Subcutaneous abdominal adipose tissue (tissue), 5 donors: ENCODE measurements at regions not wholly inside any gene's neighbourhood (a gene's known extent, or its start where the extent isn't known, plus 50 kb on each side); places are given as distances from the start of the nearest gene placed in this dataset.
"Not testable (repeated sequence)": the region's sequence is repeated elsewhere in the genome, so short reads cannot be mapped to it uniquely, and the experiment has no call there.

ENCODE experiments used
- H3K27ac ChIP-seq: one replicate; pipeline ENCODE4 v1.7.0; 2013; ENCODE audit warnings: low read depth, mild to moderate bottlenecking, inconsistent platforms, low read length, moderate library complexity
- H3K27me3 ChIP-seq, 5 donors: one replicate each; pipeline ENCODE4 v1.7.0; 2013; ENCODE audit warnings: low read length in 5 of 5, inconsistent platforms in 1 of 5; ENCODE audit not compliant: control insufficient read depth in 5 of 5, insufficient read depth in 4 of 5
- H3K36me3 ChIP-seq, 5 donors: one replicate each; pipeline ENCODE4 v1.7.0; 2013; ENCODE audit warnings: low read length in 5 of 5; ENCODE audit not compliant: control insufficient read depth in 5 of 5, insufficient read depth in 5 of 5
- H3K4me1 ChIP-seq, 5 donors: one replicate each; pipeline ENCODE4 v1.7.0; 2013; ENCODE audit warnings: low read length in 5 of 5, mild to moderate bottlenecking in 3 of 5, moderate library complexity in 1 of 5; ENCODE audit not compliant: control insufficient read depth in 5 of 5, insufficient read depth in 5 of 5
- H3K4me3 ChIP-seq, 5 donors: one replicate each; pipeline ENCODE4 v1.7.0; 2013; ENCODE audit warnings: low read length in 5 of 5, low read depth in 1 of 5
- H3K9ac ChIP-seq, 5 donors: one replicate each; pipeline ENCODE4 v1.7.0; 2013; ENCODE audit warnings: low read length in 5 of 5, mild to moderate bottlenecking in 4 of 5, moderate library complexity in 3 of 5
- H3K9me3 ChIP-seq, 5 donors: one replicate each; pipeline ENCODE4 v1.7.0; 2013; ENCODE audit warnings: low read length in 5 of 5; ENCODE audit not compliant: control insufficient read depth in 5 of 5
- donor health status: healthy.
- donor health status: healthy.
- donor health status: healthy.
- donor health status: healthy.
- donor health status: healthy.

DNA sequence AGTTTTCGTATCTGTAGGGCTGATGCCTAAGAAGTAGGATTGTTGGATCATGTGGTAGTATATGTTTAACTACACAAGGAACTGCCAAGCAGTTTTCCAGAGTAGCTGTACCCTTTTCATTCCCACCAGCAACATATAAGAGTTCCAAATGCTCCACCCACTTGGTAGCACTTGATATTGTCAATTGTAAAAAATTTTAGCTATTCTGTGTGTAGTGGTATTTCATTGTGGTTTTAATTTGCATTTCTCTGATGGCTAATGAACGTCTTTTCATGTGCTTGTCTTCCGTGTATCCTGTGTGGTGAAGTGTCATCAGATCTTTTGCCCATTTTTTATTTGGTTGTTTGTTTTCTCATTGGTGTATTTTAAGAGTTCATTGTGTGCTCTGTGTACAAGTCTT is 69.7 kb downstream of the TANC2 start:
- Histone ChIP-seq H3K9ac (no peak overlapping the region), H3K36me3 (no peaks in the 10 kb centered on the region), H3K4me3 (no peak overlapping the region), H3K9me3 (no peaks in the 10 kb centered on the region), H3K27me3 (no peaks in the 10 kb centered on the region), H3K4me1 (no peaks in the 10 kb centered on the region), H3K27ac (no peak overlapping the region)

DNA sequence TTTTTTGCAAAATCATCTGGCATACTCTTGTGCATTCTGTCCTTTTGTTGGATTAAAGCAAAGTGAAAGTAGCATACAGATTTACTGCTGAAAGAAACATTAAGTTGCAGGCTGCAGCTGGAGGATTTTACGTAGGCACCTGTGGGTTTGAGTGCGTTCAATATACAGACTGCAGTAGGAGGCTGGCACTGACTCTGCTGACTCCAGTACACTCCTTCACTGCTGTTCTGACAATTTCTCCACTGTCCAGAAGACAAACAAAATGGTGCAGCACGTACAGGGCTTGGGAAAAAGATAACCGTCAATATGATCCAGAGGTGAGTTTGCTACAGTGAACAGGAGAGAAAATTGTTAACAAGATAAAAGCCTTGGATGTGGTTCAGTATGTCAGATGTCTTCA is 73.3 kb downstream of the TANC2 start:
- H3K9me3 ChIP-seq = no peaks in the 10 kb centered on the region
- H3K27ac ChIP-seq = no peak overlapping the region
- no peaks in the 10 kb centered on the region for H3K4me1 ChIP-seq
- H3K4me3 ChIP-seq = no peak overlapping the region
- H3K9ac ChIP-seq = no peak overlapping the region
- no peaks in the 10 kb centered on the region for H3K36me3 ChIP-seq
- H3K27me3 ChIP-seq = no peaks in the 10 kb centered on the region

DNA sequence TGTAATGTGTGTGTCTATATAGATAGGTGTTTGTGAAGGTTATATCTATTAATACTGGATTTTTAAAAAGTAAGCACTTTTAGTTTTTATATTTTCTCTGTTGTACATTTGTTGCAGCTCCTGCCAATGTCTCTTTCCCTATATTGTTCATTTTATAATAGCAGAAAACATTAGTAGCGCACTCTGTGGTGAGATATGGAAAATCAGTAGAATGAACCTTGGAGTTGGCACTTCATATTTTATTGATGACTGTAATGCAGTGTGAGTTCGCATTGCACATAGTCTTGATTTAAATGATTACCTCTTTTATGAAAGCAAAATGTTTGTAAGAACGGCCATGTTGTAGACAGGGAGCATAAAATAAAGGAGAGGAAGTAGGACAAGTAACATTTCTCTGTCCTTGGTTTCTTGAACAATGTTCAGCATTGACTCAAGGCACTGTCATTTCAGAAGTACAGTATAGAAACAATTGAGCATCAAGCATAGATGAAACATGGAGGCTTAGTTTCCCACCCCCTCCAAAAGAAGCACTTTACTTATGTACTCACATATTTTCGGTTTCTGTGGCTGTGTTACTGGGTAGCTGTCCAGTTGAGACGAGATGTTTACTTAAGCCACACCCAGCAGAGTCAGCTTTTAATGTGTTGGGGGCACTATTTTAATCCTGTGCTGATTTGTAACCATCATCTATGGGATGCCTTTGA is 74.0 kb downstream of the TANC2 start:
- no peaks in the 10 kb centered on the region for H3K4me1 ChIP-seq
- H3K27ac ChIP-seq = no peak overlapping the region
- H3K4me3 ChIP-seq = no peak overlapping the region
- H3K36me3 ChIP-seq = no peaks in the 10 kb centered on the region
- H3K27me3 ChIP-seq = no peaks in the 10 kb centered on the region
- H3K9me3 ChIP-seq = no peaks in the 10 kb centered on the region
- H3K9ac ChIP-seq = no peak overlapping the region

DNA sequence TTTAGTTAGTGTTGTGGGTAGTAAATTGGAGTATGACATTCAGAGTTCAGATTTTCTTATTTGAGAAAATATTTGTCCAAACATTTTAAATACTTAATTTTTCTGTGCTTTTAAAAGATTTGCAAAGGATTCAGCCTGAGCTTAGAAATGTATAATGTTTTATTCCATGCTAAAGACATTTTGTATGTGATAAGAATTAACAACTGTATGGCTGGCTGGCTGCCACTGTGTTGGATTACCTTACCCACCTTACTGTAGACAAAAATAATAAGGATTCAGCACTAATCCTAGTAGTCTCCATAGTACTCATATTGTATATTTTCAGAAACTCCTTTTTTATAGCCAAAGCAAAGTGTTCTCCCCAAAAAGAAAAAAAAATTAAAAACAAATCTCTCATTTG is 74.8 kb downstream of the TANC2 start:
- Histone ChIP-seq H3K36me3 (no peaks in the 10 kb centered on the region), H3K4me3 (no peak overlapping the region), H3K27me3 (no peaks in the 10 kb centered on the region), H3K27ac (no peak overlapping the region), H3K9ac (no peak overlapping the region), H3K9me3 (no peaks in the 10 kb centered on the region), H3K4me1 (no peaks in the 10 kb centered on the region)

DNA sequence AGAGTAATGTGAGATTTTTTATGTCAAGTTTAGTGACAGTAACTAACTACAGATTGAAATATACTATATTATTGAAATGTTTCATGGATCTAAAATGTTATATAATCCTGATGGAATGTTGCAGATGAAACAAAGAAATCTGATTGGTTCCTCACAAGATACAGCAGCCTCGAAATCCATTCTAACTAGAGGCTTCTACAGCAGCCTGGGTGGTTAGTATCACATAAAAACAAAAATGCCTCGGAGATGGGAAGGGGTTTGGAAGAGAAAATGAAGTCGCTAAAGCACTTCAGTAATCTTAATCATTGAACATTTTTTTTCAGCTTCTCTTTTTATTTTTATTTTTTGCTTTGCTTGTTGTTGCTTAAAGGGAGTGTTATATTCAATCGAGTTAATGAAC is 75.2 kb downstream of the TANC2 start:
- Histone ChIP-seq H3K4me1 (no peaks in the 10 kb centered on the region), H3K9ac (no peak overlapping the region), H3K36me3 (no peaks in the 10 kb centered on the region), H3K27me3 (no peaks in the 10 kb centered on the region), H3K4me3 (no peak overlapping the region), H3K9me3 (no peaks in the 10 kb centered on the region), H3K27ac (no peak overlapping the region)

DNA sequence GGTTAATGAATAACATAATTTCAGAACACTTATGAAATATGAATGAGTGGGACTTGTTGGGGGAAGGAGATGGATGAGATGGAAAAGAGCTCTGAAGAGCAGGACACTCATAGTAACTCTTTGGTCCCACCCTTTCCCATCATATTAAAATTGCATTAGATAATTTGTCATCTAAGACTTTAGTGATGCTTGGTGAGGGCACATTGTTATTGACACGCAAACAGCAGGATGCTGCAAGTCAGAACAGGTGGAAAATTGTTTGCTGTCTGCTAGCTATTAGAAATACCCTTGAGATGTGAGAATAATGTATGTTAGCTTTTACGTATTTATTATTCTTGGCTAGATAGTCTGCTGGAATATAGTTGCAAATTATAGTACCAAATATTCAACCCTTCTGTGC is 75.7 kb downstream of the TANC2 start:
- Histone ChIP-seq H3K4me3 (no peak overlapping the region), H3K27ac (no peak overlapping the region), H3K27me3 (no peaks in the 10 kb centered on the region), H3K9ac (no peak overlapping the region), H3K9me3 (no peaks in the 10 kb centered on the region), H3K4me1 (no peaks in the 10 kb centered on the region), H3K36me3 (no peaks in the 10 kb centered on the region)

DNA sequence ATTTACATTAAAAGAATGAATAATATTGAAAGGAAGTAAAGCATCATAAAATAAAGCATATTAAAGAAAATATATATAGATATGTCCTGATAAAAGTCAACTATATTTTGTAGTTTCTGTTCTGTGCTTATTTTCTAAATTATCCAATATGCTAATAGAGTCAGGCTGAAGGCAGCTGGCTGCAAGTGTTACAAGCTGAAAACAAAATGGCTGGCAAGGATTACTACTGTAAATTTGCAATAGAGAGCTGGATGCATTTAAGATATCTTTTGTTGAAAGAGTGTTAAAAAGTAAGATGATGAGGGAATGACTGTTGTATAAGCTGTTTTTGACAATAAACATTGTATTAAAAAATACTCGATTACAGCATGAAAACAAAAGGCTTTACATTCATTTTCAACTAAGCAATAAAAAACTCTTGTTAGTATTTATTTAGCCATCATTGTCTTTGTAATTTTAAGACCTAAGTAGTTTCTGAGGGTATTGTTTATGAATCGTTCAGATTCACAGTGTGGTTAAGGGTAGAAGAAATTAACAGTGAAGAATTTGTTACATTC is 76.3 kb downstream of the TANC2 start:
- Histone ChIP-seq H3K36me3 (no peaks in the 10 kb centered on the region), H3K9me3 (no peaks in the 10 kb centered on the region), H3K9ac (no peak overlapping the region), H3K27me3 (no peaks in the 10 kb centered on the region), H3K4me3 (no peak overlapping the region), H3K4me1 (no peaks in the 10 kb centered on the region), H3K27ac (no peak overlapping the region)

DNA sequence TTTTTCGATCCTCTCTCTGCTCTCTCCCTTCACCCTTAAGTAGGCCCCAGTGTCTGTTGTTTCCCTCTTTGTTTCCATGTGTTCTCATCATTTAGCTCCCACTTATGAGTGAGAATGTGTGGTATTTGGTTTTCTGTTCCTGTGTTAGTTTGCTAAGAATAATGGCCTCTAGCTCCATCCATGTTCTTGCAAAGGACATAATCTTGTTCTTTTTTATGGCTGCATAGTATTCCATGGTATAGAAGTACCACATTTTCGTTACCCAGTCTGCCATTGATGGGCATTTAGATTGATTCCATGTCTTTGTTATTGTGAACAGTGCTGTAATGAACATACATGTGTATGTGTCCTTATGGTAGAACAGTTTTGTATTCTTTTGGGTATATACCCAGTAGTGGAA is 91.5 kb downstream of the TANC2 start:
- not testable (repeated sequence) for H3K27me3 ChIP-seq, H3K9ac ChIP-seq, H3K4me3 ChIP-seq, H3K27ac ChIP-seq, H3K9me3 ChIP-seq, H3K36me3 ChIP-seq, H3K4me1 ChIP-seq

DNA sequence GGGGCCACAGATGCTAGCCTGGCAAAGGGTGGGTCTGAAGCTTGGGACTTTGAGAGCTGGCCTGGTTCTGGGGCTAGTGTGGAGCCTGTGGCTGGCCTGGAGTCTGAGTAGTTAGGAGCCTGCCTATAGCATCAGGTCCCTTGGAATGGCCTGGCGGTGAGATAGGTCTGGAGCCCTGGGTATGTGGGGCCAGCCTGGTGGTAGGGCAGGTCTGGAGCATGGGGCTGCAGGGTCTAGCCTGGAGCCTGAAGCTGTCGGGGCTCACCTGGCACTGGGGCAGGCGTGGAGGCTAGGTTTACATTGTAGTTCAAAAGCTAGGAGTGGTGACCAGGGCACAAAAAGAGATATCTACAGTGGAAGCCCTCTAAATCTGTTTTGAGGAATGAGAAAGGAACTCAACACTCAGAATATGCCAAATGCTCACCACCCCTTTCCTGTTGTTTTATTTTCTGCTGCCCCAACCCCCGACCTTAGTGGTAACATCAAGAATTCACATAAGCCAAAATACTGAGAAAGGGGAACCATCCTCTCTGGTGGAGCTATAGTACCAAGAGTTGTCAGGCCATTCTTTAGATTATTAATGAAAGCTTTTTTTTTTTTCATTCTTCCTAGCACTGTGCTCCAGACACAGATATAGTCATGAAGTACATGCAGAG is 100.3 kb downstream of the TANC2 start:
- H3K9ac ChIP-seq = no peak overlapping the region
- no peak overlapping the region for H3K4me3 ChIP-seq
- no peak overlapping the region for H3K27ac ChIP-seq
- H3K36me3 ChIP-seq = no peaks in the 10 kb centered on the region
- no peaks in the 10 kb centered on the region for H3K9me3 ChIP-seq
- peaks cover 0 to 4% (median 0%) of the 10 kb centered on the region in 5 donors for H3K4me1 ChIP-seq
- H3K27me3 ChIP-seq = no peaks in the 10 kb centered on the region

DNA sequence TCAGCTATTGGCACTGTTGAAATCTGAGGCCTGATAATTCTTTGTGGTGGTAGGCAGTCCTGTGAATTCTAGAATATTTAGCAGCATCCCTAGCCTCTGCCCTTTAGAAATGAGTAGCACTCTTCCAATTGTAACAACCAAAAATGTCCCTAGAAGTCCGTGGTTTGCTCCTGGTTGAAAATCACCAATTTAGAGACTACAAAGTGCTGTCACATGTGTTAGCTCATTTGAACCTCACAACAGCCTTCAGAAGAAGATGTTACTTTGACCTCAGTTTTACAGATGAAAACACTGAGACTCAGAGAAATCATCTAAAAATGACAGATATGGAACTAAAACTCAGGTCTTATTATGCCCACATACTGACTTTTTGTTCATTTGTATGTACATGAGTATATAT is 103.2 kb downstream of the TANC2 start:
- no peak overlapping the region for H3K27ac ChIP-seq
- H3K36me3 ChIP-seq = no peaks in the 10 kb centered on the region
- H3K9me3 ChIP-seq = no peaks in the 10 kb centered on the region
- no peaks in the 10 kb centered on the region for H3K27me3 ChIP-seq
- no peak overlapping the region for H3K9ac ChIP-seq
- H3K4me1 ChIP-seq = peaks cover 0 to 4% (median 0%) of the 10 kb centered on the region in 5 donors
- no peak overlapping the region for H3K4me3 ChIP-seq
